ENCODE measurements at regions not wholly inside any gene's neighbourhood (a gene's known extent, or its start where the extent isn't known, plus 50 kb on each side); places are given as distances from the start of the nearest gene placed in this dataset.

DNA sequence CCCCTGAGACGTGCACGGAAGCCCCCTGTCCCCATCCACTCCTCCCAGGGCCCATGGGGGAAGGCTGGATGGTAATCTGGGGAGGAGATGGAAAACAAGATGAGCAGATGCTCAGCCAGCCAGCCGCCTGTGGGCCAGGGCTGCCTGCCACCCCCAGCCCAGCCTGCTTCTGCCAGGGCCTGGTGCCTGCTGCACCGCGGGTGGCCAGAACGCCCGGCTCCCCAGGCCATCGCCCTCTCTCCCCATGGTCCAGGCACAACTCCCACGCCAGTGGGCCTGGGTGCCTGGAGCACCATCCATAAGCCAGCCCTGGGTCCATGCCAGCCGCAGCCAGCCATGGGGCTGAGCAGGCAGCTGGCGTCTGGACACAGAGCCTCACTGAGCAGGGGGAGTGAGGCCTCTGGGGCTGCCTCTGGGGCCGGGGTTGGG is 57.2 kb upstream of the ELN start:
- TF ChIP-seq ZNF354B (CRISPR knock-in tag; IDR thresholded peaks at IDR 0.05): no peak
- no peak for TF ChIP-seq TAF1 (IDR thresholded peaks at IDR 0.05; ENCODE audit: control insufficient read depth, extremely low read depth, insufficient read depth, low read length, severe bottlenecking)
- TF ChIP-seq POLR2AphosphoS5 (IDR thresholded peaks at IDR 0.05; ENCODE audit: control insufficient read depth, insufficient read depth, low read depth, low read length): no peak
- TF ChIP-seq, protein P1, sequence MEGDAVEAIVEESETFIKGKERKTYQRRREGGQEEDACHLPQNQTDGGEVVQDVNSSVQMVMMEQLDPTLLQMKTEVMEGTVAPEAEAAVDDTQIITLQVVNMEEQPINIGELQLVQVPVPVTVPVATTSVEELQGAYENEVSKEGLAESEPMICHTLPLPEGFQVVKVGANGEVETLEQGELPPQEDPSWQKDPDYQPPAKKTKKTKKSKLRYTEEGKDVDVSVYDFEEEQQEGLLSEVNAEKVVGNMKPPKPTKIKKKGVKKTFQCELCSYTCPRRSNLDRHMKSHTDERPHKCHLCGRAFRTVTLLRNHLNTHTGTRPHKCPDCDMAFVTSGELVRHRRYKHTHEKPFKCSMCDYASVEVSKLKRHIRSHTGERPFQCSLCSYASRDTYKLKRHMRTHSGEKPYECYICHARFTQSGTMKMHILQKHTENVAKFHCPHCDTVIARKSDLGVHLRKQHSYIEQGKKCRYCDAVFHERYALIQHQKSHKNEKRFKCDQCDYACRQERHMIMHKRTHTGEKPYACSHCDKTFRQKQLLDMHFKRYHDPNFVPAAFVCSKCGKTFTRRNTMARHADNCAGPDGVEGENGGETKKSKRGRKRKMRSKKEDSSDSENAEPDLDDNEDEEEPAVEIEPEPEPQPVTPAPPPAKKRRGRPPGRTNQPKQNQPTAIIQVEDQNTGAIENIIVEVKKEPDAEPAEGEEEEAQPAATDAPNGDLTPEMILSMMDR (IDR thresholded peaks at IDR 0.05 in 2 of 3, conservative IDR thresholded peaks at IDR 0.05 in 1 of 3; ENCODE audit: insufficient read depth in 2 of 3, low read depth in 1 of 3, low read length in 3 of 3): no peak
- no peak for TF ChIP-seq RFX1 (IDR thresholded peaks at IDR 0.05)
- TF ChIP-seq DPF2 (IDR thresholded peaks at IDR 0.05): no peak
